ENCODE measurements at regions not wholly inside any gene's neighbourhood (a gene's known extent, or its start where the extent isn't known, plus 50 kb on each side); places are given as distances from the start of the nearest gene placed in this dataset.

DNA sequence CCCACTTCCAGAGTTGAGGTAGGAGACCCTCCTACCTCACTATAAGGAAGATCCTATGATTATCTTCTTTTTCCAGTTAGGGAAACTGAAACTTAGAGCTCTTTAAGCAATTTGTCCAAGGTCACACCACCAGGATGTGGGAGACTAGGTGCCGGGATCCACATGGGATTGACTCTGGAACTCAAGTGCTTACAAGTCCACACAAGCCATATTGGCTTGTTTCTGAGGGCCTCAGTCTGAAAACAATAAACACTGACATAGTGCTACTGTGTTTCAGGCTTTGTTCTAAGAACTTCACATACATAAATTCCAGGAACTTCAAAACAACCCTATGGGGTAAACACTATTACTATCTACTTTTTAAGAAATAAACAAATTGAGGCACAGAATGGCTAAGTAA, 481.3 kb downstream of the ZSWIM6 start:
- no peak for DNase-seq
- no peak overlapping the region for H3K27ac ChIP-seq
- H3K4me1 ChIP-seq, result no peaks in the 10 kb centered on the region
- peaks cover 7% of the 10 kb centered on the region for H3K27me3 ChIP-seq (ENCODE audit: low read depth)
- H3K9me3 ChIP-seq, result no peaks in the 10 kb centered on the region
- no peak for TF ChIP-seq CTCF (IDR thresholded peaks at IDR 0.05)
- intact Hi-C loops (cut with DNase I), result no loop called here
- no peaks in the 10 kb centered on the region for H3K36me3 ChIP-seq
- no peak for ATAC-seq
- H3K4me3 ChIP-seq, result no peak overlapping the region

DNA sequence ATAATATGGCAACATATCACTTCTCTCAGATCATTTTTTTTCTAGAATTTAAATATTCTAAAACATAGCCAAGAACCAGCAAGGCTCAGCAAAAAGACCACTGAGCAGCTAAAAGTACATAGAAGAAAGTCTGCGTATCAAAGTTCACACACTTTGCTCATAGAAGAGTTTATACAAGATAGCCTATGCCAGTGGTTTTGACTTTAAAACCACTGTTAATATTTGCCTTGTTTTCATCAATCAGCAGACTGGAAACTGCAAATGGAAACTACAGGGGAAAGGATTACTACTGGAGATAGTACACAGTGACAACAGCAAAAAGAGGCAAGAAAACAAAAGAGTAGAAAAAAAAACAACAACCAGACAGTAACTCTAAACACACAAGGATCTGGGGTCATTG, 483.3 kb downstream of the ZSWIM6 start:
- no peaks in the 10 kb centered on the region for H3K9me3 ChIP-seq
- no peaks in the 10 kb centered on the region for H3K36me3 ChIP-seq
- H3K27me3 ChIP-seq (ENCODE audit: low read depth), result peaks cover 7% of the 10 kb centered on the region
- ATAC-seq, result no peak
- TF ChIP-seq CTCF (IDR thresholded peaks at IDR 0.05), result no peak
- H3K27ac ChIP-seq, result no peak overlapping the region
- intact Hi-C loops (cut with DNase I), result no loop called here
- no peaks in the 10 kb centered on the region for H3K4me1 ChIP-seq
- DNase-seq, result no peak
- no peak overlapping the region for H3K4me3 ChIP-seq

DNA sequence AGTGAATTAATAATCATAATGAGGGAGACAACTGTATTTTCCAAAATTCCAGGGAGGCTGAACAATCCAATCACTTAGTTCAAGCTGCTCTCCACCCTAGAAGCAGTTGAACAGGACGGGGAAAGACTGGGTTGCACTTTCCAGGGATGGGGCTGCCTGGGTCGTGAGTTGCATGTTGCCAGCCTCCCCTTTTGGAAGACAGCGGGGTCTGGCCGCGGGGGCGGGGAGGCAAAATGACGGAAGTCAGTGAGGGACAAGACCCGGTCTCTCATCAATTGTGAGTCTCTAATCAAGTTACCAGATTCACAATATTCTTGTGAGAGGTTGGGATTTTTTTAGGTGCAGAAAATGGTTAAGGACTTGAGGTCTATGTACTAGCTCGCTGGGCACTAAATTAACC, 484.1 kb downstream of the ZSWIM6 start:
- no peak overlapping the region for H3K27ac ChIP-seq
- no peaks in the 10 kb centered on the region for H3K36me3 ChIP-seq
- no peak overlapping the region for H3K4me3 ChIP-seq
- H3K9me3 ChIP-seq, result no peaks in the 10 kb centered on the region
- intact Hi-C loops (cut with DNase I), result no loop called here
- ATAC-seq (no peak), DNase-seq (no peak)
- H3K27me3 ChIP-seq (ENCODE audit: low read depth), result peaks cover 7% of the 10 kb centered on the region
- no peaks in the 10 kb centered on the region for H3K4me1 ChIP-seq
- TF ChIP-seq CTCF (IDR thresholded peaks at IDR 0.05), result no peak

- intact Hi-C loops (cut with DNase I), result no loop called here
These were observed 484.8 kb downstream of the ZSWIM6 start for GRCh38 chr5:61816585-61817450.

More at GRCh38 chr5:61816585-61817450, 484.8 kb downstream of the ZSWIM6 start:
- no peaks in the 10 kb centered on the region for H3K36me3 ChIP-seq
- no peaks in the 10 kb centered on the region for H3K9me3 ChIP-seq
- H3K27me3 ChIP-seq (ENCODE audit: low read depth), result peaks cover 7% of the 10 kb centered on the region
- no peak overlapping the region for H3K27ac ChIP-seq
- no peak for TF ChIP-seq CTCF (IDR thresholded peaks at IDR 0.05)
- H3K4me1 ChIP-seq, result no peaks in the 10 kb centered on the region
- DNase-seq, result no peak
- no peak for ATAC-seq
- H3K4me3 ChIP-seq, result no peak overlapping the region

Data from lower lobe of right lung (tissue), 2 donors.